Urinary bladder (tissue), 3 donors: ENCODE measurements at regions not wholly inside any gene's neighbourhood (a gene's known extent, or its start where the extent isn't known, plus 50 kb on each side); places are given as distances from the start of the nearest gene placed in this dataset.

Experiments
- DNase-seq: peaks from one replicate; pipeline ENCODE4 v3.0.0-alpha.2; 2015; ENCODE audit errors: extremely low spot score
- H3K27ac ChIP-seq: one replicate; pipeline ENCODE4 v1.5.1; 2013; ENCODE audit warnings: low read depth, mild to moderate bottlenecking, moderate library complexity
- H3K36me3 ChIP-seq: one replicate; pipeline ENCODE4 v1.6.1; 2013; ENCODE audit warnings: mild to moderate bottlenecking, moderate library complexity; ENCODE audit not compliant: insufficient read depth
- H3K4me1 ChIP-seq: one replicate; pipeline ENCODE4 v1.6.1; 2013; ENCODE audit warnings: mild to moderate bottlenecking, moderate library complexity; ENCODE audit not compliant: insufficient read depth
- H3K4me3 ChIP-seq: one replicate; pipeline ENCODE4 v1.5.1; 2013; ENCODE audit warnings: low read depth, low read length
- WGBS: extraction: QIAGEN DNeasy Blood & Tissue Kit; methylation state at CpG from one replicate; pipeline ENCODE4 v1.1.7; 2013; 5-methylcytosine and 5-hydroxymethylcytosine counted together
- donor health status: healthy with polysubstance abuse.
- donor health status: healthy.

DNA sequence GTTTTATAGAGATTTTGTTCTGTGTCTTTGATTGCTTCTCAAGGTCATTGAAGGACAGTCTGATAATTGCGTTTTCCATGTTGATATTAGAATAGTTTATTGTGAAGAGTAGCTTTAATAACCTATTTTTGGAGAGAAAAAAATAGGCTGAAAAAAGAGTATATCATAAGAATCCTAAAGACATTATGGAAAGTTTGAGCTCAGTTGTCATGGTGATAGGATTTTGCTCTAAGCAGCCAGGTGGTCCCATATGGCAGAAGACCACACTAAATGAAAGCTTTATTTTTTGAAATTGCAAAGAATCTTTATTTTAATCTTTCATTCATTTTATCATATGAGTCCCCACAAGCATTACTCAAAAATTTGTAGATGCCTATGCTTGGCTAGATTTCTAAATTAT, 358.9 kb upstream of the NAV3 start:
- 26% methylated on average over 1 of the region's 1 CpG for WGBS
- no peak overlapping the region for H3K4me3 ChIP-seq
- H3K36me3 ChIP-seq = no peaks in the 10 kb centered on the region
- no peak overlapping the region for H3K27ac ChIP-seq
- no peak for DNase-seq
- no peaks in the 10 kb centered on the region for H3K4me1 ChIP-seq

DNA sequence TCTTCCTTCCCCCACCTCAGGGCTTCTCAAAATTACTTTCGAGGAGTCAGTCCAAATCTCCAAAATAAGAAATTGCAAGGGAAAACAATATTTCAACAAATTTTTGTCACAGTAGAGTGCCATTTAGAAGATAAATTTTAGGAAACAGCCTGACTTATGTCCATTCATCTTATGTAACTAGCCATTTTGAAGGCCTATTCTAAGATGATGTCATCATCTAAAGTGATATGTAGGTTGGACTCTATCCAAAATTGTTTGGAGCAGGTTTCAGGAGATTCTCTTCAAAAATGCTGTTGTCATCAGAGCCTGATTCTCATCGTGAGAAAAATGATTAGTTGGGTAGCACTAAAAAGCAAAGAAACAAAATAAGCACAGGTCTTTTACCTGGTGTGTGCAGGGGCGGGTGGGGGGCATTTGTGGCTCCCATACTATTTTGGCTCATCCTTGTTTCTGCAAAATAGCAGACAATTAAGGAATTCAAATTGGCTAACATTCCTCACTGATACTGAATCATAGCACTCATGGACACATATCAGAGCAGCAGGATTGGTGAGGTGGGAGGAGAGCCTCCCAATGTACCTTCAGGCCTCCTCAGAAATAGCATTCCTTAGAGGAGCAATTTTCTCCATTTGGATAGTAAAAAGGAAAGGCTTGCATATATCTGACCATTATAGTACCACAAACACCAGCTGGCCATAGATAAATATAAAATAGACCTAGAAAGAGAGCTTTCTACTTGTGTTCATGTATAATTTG, 360.9 kb upstream of the NAV3 start:
- Histone ChIP-seq H3K27ac (no peak overlapping the region), H3K36me3 (no peaks in the 10 kb centered on the region), H3K4me1 (no peaks in the 10 kb centered on the region), H3K4me3 (no peak overlapping the region)
- 85% methylated on average over 3 of the region's 3 CpGs for WGBS
- no peak for DNase-seq

DNA sequence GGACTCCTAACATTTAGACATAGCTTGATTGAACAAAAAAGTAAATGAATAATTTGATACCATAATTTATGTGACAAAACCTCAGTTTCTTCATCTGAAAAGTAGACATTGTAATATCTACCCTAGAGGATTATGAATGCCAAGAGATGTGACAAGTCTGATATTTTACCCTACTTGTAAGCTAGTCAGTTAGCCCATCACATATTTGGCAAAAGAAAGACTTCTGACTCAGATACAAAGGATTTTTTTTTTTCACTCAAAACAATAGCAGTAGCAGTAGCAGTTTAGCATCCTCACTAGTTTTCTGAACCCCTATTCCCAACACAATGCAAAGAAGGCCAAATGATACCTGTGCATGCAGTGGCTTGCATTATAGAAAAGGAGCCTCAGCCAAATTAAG, 377.3 kb upstream of the E2F7 start:
- H3K4me1 ChIP-seq = no peaks in the 10 kb centered on the region
- no peak overlapping the region for H3K27ac ChIP-seq
- DNase-seq = no peak
- no peak overlapping the region for H3K4me3 ChIP-seq
- H3K36me3 ChIP-seq = no peaks in the 10 kb centered on the region

DNA sequence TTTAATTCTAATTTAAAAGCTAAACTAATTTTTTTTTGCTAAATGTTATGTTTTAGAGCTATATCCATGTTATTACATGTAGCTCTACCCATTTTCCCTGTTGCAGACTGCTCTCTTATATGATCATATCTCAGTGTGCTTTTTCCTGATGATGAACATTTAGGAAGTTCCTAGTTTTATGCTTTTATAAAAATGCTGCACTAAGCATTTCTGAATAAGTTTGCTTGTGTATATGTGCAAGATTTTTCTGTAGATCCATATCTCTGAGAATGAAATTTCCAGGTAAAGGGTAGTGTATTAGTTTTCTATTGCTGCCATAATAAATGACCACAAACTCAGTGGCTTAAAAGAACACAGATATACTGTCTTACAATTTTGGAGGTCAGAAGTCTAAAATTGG, 374.4 kb upstream of the E2F7 start:
- Histone ChIP-seq H3K36me3 (no peaks in the 10 kb centered on the region), H3K27ac (no peak overlapping the region), H3K4me3 (no peak overlapping the region), H3K4me1 (no peaks in the 10 kb centered on the region)
- no peak for DNase-seq

DNA sequence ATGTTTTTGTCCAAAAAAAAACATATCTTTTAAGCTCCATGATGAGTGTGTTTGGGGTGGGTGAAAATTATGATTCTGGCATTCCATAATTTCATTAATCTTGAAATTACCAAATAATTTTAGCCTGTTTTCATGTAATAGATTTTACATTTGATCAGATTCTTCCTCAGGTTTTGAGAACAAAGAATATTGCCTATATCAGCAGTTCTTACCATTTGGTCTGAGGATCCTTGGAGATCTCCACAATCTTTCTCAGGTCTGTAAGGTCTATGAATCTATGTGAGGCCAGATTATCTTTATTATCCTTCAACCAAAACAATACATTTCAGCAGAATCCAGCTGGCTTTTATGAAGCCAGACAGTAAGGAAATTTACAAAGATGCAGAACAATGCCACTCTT, 373.3 kb upstream of the E2F7 start:
- Histone ChIP-seq H3K36me3 (no peaks in the 10 kb centered on the region), H3K4me3 (no peak overlapping the region), H3K4me1 (no peaks in the 10 kb centered on the region), H3K27ac (no peak overlapping the region)
- no peak for DNase-seq

- no peak for DNase-seq
- H3K27ac ChIP-seq = no peak overlapping the region
- no peaks in the 10 kb centered on the region for H3K4me1 ChIP-seq
- H3K4me3 ChIP-seq = no peak overlapping the region
- H3K36me3 ChIP-seq = no peaks in the 10 kb centered on the region
- 80% methylated on average over 5 of the region's 5 CpGs for WGBS
Observed at GRCh38 chr12:77437206-77437605, 371.8 kb upstream of the E2F7 start.

DNA sequence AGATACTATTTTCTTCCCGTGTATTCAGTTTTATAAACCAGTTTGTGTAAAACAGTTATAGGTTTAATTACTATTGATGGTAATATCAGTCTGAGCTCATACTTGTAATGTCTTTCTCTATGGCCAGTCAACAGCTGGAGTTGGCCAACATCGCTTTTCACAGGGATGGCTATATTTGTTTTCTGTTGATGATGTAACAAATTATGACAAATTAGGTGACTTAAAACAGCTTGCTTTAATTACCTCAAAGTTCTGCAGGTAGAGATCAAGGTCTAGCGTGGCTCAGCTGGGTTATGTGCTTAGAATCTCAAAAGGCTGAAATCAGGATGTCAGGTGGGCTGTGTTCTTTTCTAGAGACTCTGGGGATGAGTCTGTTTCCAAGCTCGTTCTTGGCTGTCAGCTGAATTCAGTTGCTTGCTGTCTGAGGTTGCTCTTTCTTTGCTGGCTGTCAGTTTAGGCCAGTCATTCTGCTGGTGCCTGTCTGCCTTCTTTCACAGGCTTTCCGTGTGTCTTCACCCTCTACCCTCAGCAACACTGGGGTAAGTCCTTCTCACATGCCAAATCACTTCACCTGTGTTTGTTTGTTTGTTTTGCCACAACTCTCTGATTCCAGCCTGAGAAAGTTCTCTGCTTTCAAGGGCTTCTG, 370.2 kb upstream of the E2F7 start:
- 85% methylated on average over 5 of the region's 5 CpGs for whole genome bisulfite sequencing
- Histone ChIP-seq H3K36me3 (no peaks in the 10 kb centered on the region), H3K4me1 (no peaks in the 10 kb centered on the region), H3K27ac (no peak overlapping the region), H3K4me3 (no peak overlapping the region)
- DNase-seq = no peak

GRCh38 chr12:77433799-77434198, 368.4 kb upstream of the E2F7 start:
- no peak overlapping the region for H3K27ac ChIP-seq
- H3K4me1 ChIP-seq = no peaks in the 10 kb centered on the region
- no peaks in the 10 kb centered on the region for H3K36me3 ChIP-seq
- no peak overlapping the region for H3K4me3 ChIP-seq
- DNase-seq = no peak
- WGBS = 20% methylated on average over 3 of the region's 3 CpGs

DNA sequence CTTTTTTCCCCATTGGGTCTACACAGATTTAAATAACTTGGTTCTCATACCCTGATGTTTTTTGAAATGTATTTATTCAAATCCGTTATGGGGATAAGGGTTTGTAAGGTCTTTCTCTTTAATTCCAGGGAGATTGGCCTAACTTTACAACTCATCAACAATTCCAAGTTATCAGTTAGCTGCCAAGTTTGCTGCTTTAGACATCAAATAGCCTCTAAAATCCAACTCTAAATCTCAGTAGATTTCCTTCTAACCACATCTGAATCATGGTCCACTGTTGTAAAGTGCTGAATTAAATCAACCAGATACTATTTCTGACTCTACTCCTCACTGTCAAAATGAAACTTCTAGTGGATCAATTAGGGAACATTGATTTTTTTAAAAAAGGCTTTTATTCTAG, 364.1 kb upstream of the E2F7 start:
- no peaks in the 10 kb centered on the region for H3K36me3 ChIP-seq
- no peaks in the 10 kb centered on the region for H3K4me1 ChIP-seq
- no peak for DNase-seq
- H3K4me3 ChIP-seq = no peak overlapping the region
- no peak overlapping the region for H3K27ac ChIP-seq
- WGBS = 50% methylated on average over 1 of the region's 1 CpG

DNA sequence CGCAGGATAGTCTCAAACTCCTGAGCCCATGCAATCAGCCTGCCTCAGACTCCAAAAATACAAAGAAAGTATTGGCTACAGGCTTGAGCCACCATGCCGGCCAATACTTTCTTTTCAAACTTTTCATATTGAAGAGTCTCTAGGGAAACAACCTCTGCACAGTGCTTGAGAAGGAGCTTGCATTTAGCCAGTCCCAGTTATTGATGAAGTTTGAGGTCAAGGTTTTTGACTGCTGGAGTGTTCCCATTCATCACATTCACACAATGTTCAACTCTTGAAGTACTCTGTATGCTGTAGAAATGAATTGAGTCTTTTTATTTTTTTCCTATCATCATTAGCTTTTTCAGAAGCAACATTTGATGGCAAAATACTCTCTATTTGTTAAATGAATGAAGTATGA, 355.8 kb upstream of the E2F7 start:
- DNase-seq = no peak
- 95% methylated on average over 2 of the region's 2 CpGs for WGBS
- H3K4me1 ChIP-seq = no peaks in the 10 kb centered on the region
- no peak overlapping the region for H3K27ac ChIP-seq
- no peaks in the 10 kb centered on the region for H3K36me3 ChIP-seq
- H3K4me3 ChIP-seq = no peak overlapping the region

- H3K36me3 ChIP-seq = no peaks in the 10 kb centered on the region
- no peak overlapping the region for H3K27ac ChIP-seq
- no peak overlapping the region for H3K4me3 ChIP-seq
- no peaks in the 10 kb centered on the region for H3K4me1 ChIP-seq
- no peak for DNase-seq
Observed at GRCh38 chr12:77409551-77409950, 344.2 kb upstream of the E2F7 start.

DNA sequence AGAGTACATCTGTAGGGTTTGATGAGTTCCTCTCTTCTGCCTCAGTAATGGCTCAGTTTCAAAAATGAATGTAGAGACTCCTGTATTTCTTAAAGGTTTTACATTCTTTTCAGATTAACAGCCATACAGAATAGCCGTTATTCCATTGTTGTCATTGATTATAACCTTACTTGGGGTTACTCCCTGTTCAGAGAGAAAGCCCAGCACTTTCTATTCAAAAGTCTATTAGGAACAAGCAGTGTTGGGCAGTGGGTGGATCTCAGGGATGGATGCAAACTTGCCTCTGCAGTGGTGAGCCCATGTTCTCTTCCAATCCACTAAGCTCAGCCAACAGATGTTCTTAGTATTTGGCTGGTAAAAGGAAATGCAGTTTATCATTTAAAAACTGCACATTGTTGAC, 342.6 kb upstream of the E2F7 start:
- no peak for DNase-seq
- Histone ChIP-seq H3K36me3 (no peaks in the 10 kb centered on the region), H3K27ac (no peak overlapping the region), H3K4me3 (no peak overlapping the region), H3K4me1 (no peaks in the 10 kb centered on the region)
- WGBS = 63% methylated on average over 1 of the region's 1 CpG

DNA sequence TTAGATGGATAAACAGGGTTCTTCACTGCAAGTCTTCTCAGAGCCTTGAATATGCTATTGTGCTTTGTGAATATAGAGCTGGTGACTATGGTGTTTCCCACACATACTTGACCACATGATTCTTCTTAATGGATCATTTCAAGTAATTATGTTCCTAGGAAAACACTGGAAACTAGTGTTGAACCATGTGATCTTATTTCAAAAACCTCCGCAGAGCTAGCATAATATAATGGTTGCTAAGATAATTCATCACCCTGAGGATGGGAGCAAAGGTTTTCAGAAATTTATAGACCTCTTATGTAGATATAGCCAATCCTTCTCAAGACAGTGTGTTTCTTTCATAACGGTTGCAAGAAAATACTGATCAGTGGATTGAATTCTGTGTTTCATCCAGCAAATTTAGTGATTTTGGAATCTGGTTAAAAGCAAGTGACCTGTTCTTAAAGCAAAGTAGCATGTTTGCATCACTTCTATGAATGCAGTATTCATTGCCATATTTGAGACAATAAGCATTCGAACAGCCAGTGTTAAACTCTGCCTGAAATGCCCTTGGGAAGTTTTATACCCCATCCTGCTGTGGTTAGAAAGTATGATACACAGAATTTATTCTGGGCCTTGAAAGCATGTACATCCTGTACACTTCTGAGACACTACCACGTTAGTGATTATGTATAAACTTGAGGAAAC, 341.0 kb upstream of the E2F7 start:
- Histone ChIP-seq H3K4me1 (no peaks in the 10 kb centered on the region), H3K4me3 (no peak overlapping the region), H3K27ac (no peak overlapping the region), H3K36me3 (no peaks in the 10 kb centered on the region)
- DNase-seq = no peak
- WGBS = 82% methylated on average over 4 of the region's 4 CpGs

DNA sequence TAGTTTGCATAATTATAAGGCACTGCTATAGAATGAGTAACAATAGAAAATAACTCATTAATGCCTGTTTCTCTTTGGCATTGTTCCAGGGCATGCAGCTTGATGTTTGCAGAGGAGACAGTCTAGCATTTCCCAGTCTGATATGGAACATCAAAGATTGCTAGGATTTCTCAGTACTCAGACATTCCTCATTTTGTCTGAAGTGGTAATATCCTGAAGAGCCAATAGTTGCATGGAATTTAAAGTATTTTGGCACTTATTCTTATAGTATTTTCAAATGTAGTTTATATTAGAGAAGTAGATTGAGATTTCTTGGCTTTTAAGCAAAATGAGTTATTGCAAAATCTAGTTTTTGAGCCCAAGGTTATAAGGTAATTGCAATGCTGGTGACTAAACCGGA, 337.3 kb upstream of the E2F7 start:
- H3K4me1 ChIP-seq = no peaks in the 10 kb centered on the region
- H3K36me3 ChIP-seq = no peaks in the 10 kb centered on the region
- WGBS = 62% methylated on average over 1 of the region's 1 CpG
- DNase-seq = no peak
- no peak overlapping the region for H3K4me3 ChIP-seq
- no peak overlapping the region for H3K27ac ChIP-seq
